Gastrocnemius medialis (tissue), 4 donors: ENCODE measurements at regions not wholly inside any gene's neighbourhood (a gene's known extent, or its start where the extent isn't known, plus 50 kb on each side); places are given as distances from the start of the nearest gene placed in this dataset.

Source experiments
- POLR2A ChIP-seq, 2 donors: fragments of 450-650 bp; IDR thresholded peaks; one replicate each; pipeline ENCODE4 v1.6.1; 2017; ENCODE audit warnings: antibody characterized with exemption in 2 of 2, mild to moderate bottlenecking in 2 of 2, moderate library complexity in 2 of 2
- TF ChIP-seq, protein P1 (sequence below), 5 experiments: fragments of 450-650 bp in 3 of 5; fragments of 200-600 bp in 2 of 5; sonication (generic) in 2 of 5; IDR thresholded peaks in 4 of 5; conservative IDR thresholded peaks in 1 of 5; 1 replicate in 4 of 5; 2 replicates in 1 of 5; pipeline ENCODE4 v1.5.1; 2016 to 2019; ENCODE audit warnings: antibody characterized with exemption in 5 of 5, mild to moderate bottlenecking in 3 of 5, moderate library complexity in 3 of 5

DNA sequence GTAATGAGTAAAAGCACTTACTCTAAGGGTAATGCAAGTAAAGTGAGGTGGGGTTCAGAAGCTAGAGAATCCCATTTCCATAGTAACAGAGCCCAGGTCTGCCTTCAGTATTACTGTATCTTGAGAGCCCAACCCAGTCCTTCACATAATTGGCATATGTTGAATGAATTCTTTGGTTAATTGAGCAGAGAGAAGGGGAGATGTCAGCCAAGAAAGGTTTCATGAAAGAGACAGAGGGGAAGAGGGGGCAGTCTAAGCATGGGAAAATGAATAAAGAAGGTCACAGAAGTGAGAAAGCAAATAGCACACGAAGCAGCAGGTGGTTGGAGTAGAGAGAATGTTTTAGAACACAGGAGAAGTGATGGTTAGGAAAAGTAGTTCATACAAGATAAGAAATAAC is 371.1 kb downstream of the SEC23A start:
- TF ChIP-seq, protein P1, sequence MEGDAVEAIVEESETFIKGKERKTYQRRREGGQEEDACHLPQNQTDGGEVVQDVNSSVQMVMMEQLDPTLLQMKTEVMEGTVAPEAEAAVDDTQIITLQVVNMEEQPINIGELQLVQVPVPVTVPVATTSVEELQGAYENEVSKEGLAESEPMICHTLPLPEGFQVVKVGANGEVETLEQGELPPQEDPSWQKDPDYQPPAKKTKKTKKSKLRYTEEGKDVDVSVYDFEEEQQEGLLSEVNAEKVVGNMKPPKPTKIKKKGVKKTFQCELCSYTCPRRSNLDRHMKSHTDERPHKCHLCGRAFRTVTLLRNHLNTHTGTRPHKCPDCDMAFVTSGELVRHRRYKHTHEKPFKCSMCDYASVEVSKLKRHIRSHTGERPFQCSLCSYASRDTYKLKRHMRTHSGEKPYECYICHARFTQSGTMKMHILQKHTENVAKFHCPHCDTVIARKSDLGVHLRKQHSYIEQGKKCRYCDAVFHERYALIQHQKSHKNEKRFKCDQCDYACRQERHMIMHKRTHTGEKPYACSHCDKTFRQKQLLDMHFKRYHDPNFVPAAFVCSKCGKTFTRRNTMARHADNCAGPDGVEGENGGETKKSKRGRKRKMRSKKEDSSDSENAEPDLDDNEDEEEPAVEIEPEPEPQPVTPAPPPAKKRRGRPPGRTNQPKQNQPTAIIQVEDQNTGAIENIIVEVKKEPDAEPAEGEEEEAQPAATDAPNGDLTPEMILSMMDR (IDR thresholded peaks at IDR 0.05 in 4 of 5, conservative IDR thresholded peaks at IDR 0.05 in 1 of 5): no peak
- no peak for TF ChIP-seq POLR2A (IDR thresholded peaks at IDR 0.05)
